ENCODE measurements at regions not wholly inside any gene's neighbourhood (a gene's known extent, or its start where the extent isn't known, plus 50 kb on each side); places are given as distances from the start of the nearest gene placed in this dataset.

- ATAC-seq (ENCODE audit: insufficient read depth, low read depth), result no peak
- no peaks in the 10 kb centered on the region for H3K27me3 ChIP-seq (ENCODE audit: insufficient read depth, low read length, poor library complexity)
- no peak for TF ChIP-seq CTCF (IDR thresholded peaks at IDR 0.05; ENCODE audit: borderline replicate concordance, extremely low read depth, low read length, poor library complexity, severe bottlenecking)
- no peak for TF ChIP-seq EZH2 (IDR thresholded peaks at IDR 0.05; ENCODE audit: borderline replicate concordance, low read depth, low read length, severe bottlenecking)
- no peak overlapping the region for H3K4me2 ChIP-seq (ENCODE audit: insufficient read depth, low read length)
- no peak overlapping the region for H3K9ac ChIP-seq (ENCODE audit: low read depth, low read length)
- DNase-seq, result no peak
- H3K4me1 ChIP-seq (ENCODE audit: insufficient read depth, low read length), result no peaks in the 10 kb centered on the region
- no peak overlapping the region for H2AFZ ChIP-seq (ENCODE audit: low read depth, low read length)
- H3K9me3 ChIP-seq (ENCODE audit: insufficient read depth, low read length, severe bottlenecking), result peaks cover 6% of the 10 kb centered on the region
- no peak overlapping the region for H3K4me3 ChIP-seq (ENCODE audit: low read depth in 1 of 2, low read length in 2 of 2)
- H3K36me3 ChIP-seq (ENCODE audit: insufficient read depth, low read length), result no peaks in the 10 kb centered on the region
- no peak overlapping the region for H3K27ac ChIP-seq (ENCODE audit: low read length)
- H4K20me1 ChIP-seq (ENCODE audit: insufficient read depth, low read length), result no peaks in the 10 kb centered on the region
- no peaks in the 10 kb centered on the region for H3K79me2 ChIP-seq (ENCODE audit: insufficient read depth, low read length)
Measured at GRCh38 chr14:44370727-44371126, 136.4 kb downstream of the FSCB start.

- H3K4me1 ChIP-seq (ENCODE audit: insufficient read depth, low read length), result no peaks in the 10 kb centered on the region
- ATAC-seq (ENCODE audit: insufficient read depth, low read depth), result no peak
- no peak for DNase-seq
Measured at GRCh38 chr14:44369401-44370123, 137.5 kb downstream of the FSCB start.

GRCh38 chr14:44361083-44361482 lies 146.0 kb downstream of the FSCB start:
- Histone ChIP-seq H3K27me3 (ENCODE audit: insufficient read depth, low read length, poor library complexity) (no peaks in the 10 kb centered on the region), H2AFZ (ENCODE audit: low read depth, low read length) (no peak overlapping the region), H3K4me1 (ENCODE audit: insufficient read depth, low read length) (no peaks in the 10 kb centered on the region), H3K36me3 (ENCODE audit: insufficient read depth, low read length) (no peaks in the 10 kb centered on the region), H3K4me2 (ENCODE audit: insufficient read depth, low read length) (no peak overlapping the region), H4K20me1 (ENCODE audit: insufficient read depth, low read length) (no peaks in the 10 kb centered on the region), H3K27ac (ENCODE audit: low read length) (no peak overlapping the region), H3K9ac (ENCODE audit: low read depth, low read length) (no peak overlapping the region), H3K79me2 (ENCODE audit: insufficient read depth, low read length) (no peaks in the 10 kb centered on the region), H3K9me3 (ENCODE audit: insufficient read depth, low read length, severe bottlenecking) (no peaks in the 10 kb centered on the region), H3K4me3 (ENCODE audit: low read depth in 1 of 2, low read length in 2 of 2) (no peak overlapping the region)
- DNase-seq (no peak), ATAC-seq (ENCODE audit: insufficient read depth, low read depth) (no peak)
- TF ChIP-seq EZH2 (IDR thresholded peaks at IDR 0.05; ENCODE audit: borderline replicate concordance, low read depth, low read length, severe bottlenecking) (no peak), CTCF (IDR thresholded peaks at IDR 0.05; ENCODE audit: borderline replicate concordance, extremely low read depth, low read length, poor library complexity, severe bottlenecking) (no peak)

More at GRCh38 chr14:44369401-44370123, 137.5 kb downstream of the FSCB start:
- Histone ChIP-seq H3K9me3 (ENCODE audit: insufficient read depth, low read length, severe bottlenecking) (no peaks in the 10 kb centered on the region), H3K27ac (ENCODE audit: low read length) (no peak overlapping the region), H3K27me3 (ENCODE audit: insufficient read depth, low read length, poor library complexity) (no peaks in the 10 kb centered on the region), H3K9ac (ENCODE audit: low read depth, low read length) (no peak overlapping the region), H3K4me2 (ENCODE audit: insufficient read depth, low read length) (no peak overlapping the region), H3K79me2 (ENCODE audit: insufficient read depth, low read length) (no peaks in the 10 kb centered on the region), H4K20me1 (ENCODE audit: insufficient read depth, low read length) (no peaks in the 10 kb centered on the region), H3K36me3 (ENCODE audit: insufficient read depth, low read length) (no peaks in the 10 kb centered on the region), H2AFZ (ENCODE audit: low read depth, low read length) (no peak overlapping the region), H3K4me3 (ENCODE audit: low read depth in 1 of 2, low read length in 2 of 2) (no peak overlapping the region)
- TF ChIP-seq CTCF (IDR thresholded peaks at IDR 0.05; ENCODE audit: borderline replicate concordance, extremely low read depth, low read length, poor library complexity, severe bottlenecking) (no peak), EZH2 (IDR thresholded peaks at IDR 0.05; ENCODE audit: borderline replicate concordance, low read depth, low read length, severe bottlenecking) (no peak)

Measured in DND-41 (cell line).